T1000 (cell line): ENCODE measurements at regions not wholly inside any gene's neighbourhood (a gene's known extent, or its start where the extent isn't known, plus 50 kb on each side); places are given as distances from the start of the nearest gene placed in this dataset.
"Not testable (repeated sequence)": the region's sequence is repeated elsewhere in the genome, so short reads cannot be mapped to it uniquely, and the experiment has no call there.

Source experiments
- DNase-seq: peaks from one replicate; lab custom pipeline; 2025; ENCODE audit warnings: mixed read lengths; lab: John Stamatoyannopoulos, UW

DNA sequence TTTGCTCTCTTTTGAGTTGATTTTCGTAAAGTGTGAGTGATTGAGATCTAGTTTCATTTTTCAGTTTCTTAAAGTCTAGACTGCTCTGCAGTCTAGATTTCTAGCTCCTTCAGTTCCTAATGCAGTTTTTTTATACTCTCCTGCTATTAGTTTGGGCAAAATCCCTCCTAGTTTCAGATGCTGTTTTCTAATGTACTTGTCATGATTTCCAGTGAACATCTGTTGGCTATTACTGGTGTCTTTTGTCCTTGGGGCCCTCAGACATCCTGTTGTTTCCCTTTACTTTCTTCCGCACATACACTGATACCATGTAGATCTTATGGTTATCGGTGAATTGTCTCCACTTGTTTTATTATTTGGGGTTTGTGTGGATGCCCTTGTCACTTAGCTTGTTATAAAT is 292.1 kb downstream of the TDRD3 start:
- DNase-seq, result no peak

DNA sequence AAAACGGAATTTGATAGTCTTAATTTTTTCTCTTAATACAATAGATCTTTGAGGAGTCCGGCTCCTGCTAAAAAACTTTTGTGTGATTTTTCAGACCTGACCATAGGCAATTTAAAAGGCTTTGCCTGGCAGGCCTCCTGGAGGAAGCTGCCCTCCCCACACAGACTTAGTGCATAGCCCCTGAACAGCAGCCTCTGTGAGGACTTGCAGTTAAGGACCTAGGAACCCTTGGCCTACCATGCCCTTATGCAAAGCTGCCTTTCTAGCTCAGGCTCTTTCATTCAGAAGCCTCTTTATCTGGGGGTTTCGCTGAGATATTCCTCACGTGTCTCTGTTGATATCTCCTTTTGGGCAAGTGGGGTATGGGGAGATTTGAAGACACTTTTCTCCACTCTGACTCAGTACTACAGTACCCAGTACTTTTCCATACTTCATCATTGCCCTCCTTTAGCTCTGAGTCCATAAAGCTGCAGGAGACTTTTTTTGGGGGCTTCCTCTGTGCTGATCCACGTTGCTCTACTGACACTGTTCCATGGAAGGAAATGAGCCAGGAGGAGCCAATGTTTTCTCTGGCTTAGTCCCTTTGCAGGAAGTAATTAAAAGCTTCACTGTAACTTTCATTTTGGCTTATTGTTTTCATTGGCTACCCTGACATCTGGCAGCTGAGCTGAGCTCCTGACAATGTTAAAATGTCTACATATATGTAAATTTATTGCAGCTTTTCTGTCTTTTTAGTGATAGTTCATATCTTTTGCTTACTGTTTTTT is 283.1 kb downstream of the TDRD3 start:
- DNase-seq, result no peak

DNA sequence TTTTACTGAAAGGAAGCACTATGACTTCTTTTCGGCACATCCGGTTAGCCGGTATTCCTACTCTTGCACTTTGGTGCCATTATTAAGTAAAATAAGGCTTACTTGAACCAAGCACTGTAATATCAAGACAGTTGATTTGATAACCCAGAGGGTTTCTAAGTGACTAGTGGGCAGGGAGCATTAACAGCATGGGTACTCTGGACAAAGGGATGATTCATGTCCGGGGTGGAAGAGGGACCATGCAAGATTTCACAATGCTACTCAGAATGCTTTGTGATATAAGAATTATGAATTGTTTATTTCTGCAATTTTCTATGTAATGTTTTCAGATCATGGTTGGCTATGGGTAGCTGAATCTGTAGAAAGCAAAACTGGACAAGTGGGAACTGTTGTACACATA is 282.1 kb downstream of the TDRD3 start:
- no peak for DNase-seq

DNA sequence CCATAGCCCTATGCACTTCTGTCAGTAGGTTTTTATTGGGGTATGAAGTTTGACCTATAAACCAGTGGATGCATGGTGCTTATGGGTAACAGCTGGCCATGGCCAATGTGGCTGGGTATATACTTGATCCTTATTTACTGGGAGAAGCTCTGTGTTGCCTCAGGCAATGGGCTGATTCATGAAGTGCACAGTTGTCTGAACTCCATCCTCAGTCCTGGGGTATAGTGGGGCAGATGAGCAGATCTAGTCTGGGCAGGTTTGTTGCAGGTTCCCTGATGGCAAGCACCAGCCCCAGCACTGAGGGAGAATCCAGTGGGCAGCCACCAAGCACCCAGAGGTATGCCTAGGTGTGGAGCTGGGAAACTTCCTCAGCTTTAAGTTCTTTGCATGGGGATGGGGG is 274.4 kb downstream of the TDRD3 start:
- no peak for DNase-seq

DNA sequence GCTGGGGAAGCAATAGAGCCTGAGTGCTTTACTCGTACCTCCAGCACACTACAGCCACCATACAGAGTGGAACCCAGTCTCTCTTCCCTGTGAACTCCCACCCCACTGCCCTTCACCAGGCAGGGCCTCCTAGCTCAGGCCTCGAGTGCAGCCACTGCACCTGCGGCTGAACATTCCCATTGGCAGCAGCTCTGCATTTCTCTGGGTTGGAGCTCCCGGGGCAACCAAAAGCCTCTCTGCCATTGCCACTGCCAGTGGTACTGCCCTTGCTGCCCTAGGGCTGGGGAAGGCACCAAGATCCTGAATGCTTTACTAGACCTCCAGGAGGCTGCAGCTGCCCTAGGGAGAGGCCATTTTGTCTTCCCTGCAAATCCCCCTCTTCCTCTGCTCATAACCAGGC is 266.8 kb downstream of the TDRD3 start:
- no peak for DNase-seq

DNA sequence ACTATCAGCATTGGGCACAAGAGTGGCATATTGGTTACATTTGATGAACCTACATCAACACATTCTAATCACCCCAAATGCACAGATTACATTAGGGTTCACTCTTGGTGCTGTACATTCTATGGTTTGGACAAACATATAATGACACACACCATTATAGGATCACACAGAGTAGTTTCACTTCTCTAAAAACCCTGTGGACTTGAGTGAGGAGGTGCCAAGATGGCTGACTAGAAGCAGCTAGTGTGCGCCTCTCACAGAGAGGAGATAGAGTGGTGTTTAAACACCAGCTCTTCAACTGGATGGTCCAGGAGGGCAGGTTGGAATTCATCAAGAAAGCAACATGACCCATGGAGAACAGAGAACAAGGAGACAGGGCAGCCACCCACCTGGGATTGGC is 265.6 kb downstream of the TDRD3 start:
- DNase-seq, result no peak

DNA sequence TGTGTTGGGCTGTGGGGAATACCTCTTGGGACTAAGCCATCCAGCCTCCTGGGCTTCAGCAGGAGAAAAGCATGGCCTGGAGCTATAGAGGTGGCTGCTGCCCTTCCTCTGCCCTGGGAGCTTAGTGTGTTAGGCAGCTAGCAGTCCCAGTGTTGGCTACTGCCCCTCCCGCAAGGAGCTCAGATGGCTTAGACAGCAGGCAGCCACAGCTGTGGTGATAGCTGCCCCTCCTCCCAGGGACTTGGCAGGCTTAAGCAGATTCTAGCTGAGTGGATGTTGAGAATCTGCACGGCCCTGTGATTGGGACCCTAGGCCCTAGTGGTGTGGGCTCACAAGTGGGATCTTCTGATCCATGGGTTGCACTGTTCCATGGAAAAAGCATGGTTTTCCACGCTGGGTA is 264.5 kb downstream of the TDRD3 start:
- DNase-seq, result no peak

DNA sequence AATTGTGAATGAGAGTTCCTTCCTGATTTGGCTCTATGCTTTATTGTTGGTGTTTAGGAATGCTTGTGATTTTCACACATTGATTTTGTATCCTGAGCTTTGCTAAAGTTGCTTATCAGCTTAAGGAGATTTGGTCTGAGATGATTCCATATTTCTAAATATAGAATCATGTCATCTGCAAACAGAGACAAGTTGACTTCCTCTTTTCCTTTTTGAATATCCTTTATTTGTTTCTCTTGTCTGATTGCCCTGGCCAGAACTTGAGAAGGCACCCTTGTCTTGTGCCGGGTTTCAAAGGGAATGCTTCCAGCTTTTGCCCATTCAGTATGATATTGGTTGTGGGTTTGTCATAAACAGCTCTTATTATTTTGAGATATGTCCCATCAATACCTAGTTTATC is 260.6 kb downstream of the TDRD3 start:
- DNase-seq, result not testable (repeated sequence)

DNA sequence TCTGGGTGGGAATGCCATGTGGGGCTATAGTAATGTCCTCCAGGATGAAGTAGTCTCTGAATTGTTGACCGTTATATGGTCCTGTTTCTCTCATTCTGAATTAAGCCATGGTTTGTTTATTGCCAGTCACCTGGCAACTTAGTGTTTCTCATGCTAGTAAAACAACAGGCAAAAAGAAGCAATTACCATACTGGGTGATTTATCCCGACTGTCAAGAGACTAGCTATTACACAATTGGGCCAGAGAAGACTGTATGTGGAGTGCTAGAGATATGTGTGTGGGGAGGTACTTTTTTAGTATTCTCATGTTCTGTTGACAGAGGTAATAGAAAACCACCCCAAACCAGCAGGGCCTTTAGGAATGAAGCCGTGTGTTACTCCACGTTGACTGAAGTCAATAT is 258.2 kb downstream of the TDRD3 start:
- DNase-seq, result no peak

DNA sequence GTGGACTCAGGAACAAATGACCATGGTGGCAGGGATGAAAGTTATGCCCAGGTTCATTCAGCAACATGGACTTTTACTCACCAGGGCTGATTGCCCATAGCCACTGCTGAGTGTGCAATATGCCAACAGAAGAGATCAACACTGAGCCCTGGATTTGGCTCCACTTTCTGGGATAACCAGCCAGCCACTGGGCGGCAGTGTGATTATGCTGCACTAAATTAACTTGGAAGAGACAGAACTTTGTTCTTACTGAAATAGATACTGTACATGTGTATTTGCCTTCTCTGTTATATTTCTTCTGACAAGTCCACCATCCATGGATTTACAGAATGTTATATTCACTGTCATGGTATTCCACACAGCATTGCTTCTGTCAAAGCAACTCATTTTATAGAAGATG is 257.4 kb downstream of the TDRD3 start:
- no peak for DNase-seq

DNA sequence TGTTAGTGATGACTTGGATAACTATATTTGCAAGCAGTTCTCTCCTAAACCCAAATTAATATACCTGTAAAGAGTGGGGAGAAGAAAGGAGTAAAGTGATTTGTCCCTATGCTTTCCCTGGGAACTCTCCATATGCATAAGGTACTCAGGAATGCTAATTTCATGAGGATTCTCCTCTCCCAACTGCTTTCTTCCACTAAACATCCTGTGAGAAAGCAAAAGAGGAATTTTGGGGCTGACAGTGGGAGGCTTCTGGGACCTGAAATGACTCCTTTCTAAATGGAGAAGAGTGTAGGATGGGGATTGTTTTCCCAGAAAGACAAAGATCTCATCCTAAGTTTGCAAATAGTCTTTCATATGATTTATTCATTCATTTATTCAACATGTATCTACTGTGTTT is 250.5 kb downstream of the TDRD3 start:
- no peak for DNase-seq

DNA sequence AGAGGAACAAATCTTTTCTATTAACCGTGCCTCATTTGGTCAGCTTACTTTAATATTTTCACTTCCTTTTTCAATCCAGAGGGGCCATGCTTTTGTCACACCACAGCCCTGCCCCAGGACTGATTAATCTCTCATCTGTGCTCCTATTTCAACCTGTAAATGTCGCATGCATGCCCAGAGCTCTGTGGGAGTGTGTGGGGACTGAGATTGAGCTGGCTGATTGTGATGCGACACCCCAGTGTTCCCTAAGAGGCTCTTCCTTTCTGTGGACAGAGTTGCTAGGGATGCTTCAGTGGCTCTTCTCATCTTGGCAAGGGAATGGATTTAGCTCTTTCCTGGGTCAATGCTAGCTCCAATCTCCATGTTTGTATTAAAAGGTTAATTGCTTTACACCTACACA is 249.6 kb downstream of the TDRD3 start:
- no peak for DNase-seq

DNA sequence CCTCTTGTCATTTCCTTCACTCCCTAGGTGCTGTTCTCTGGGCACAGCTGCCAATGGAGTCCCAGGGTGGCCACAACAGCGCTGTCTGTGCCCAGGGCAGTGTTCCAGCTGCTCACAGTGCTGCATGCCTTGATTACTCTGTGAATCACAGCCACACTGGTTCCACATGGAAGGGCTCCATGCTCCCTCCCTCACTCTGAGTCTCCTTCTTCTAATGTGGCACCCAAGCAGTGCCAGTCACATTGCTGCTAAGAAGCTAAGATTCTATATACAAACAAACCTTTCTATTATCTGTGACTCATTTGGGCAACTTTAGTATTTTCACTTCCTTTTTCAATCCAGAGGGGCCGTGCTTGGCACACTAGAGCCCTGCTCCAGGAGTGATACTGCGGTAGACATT is 248.7 kb downstream of the TDRD3 start:
- no peak for DNase-seq

DNA sequence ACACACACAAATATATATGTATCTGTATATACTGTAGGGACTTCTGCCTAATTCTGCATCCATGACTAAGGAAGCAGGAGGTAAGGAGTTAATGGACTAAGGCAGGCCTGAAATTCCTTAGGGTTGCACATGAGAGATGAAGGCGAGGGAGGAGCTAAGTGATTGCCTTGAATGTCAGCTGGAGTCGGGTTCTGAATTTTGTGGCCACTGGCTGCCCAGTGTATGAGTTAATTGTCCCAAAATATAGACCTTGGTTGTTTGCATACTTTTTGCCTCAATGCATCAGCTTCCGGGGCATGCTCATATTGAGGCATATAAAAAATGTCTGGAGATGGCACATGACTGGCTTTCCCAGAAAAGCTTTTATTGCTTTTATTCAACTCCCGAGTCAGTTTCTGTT is 245.5 kb downstream of the TDRD3 start:
- no peak for DNase-seq

DNA sequence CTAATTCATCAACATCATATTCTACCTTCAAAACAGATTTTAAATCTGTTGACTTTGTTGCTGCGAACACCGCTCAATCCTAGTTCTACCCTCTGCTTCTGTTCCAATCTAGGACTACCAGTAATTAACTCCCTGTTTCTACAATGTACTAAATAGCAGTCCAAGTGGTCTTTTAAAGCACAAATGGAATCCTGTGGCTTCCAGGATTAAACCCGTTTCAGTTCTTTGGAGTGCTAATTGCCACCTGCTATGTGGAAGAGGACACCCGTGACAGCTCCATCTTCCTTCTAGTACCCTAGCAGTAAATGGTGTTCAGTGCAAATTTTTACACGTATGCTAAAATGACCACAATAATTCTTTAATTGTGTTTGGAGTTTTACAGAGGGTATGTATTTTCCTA is 232.1 kb downstream of the TDRD3 start:
- no peak for DNase-seq

DNA sequence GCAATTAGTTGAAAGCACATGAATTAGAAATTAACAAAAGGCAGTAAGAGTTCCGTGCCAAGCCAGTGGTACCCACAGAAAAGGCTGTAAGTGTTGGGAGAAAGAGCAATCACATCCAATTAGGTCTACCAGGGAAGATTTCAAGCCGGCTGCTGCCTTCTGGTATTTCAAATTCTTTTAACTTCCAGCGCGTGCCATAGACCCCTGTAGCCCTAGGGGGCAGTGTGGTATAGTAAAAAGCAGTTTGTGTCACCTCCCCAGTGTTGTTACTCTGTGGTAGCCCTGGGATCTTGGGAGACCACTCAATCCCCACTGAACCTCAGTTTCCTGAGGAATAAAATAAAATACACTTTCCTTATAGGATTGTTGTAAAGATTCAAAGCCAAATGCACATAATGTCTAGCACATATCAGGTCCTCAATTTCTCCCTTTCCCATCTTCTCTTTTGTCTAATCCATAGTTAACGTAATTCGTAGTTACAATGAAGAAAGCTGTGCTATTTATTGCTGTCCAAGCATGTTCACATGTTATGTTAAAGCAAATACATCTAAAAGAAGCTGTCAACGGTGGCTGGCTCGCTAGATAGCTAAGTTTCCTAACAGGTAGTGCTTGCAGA is 230.2 kb downstream of the TDRD3 start:
- no peak for DNase-seq
